ENCODE measurements at regions not wholly inside any gene's neighbourhood (a gene's known extent, or its start where the extent isn't known, plus 50 kb on each side); places are given as distances from the start of the nearest gene placed in this dataset.
"Not testable (repeated sequence)": the region's sequence is repeated elsewhere in the genome, so short reads cannot be mapped to it uniquely, and the experiment has no call there.

DNA sequence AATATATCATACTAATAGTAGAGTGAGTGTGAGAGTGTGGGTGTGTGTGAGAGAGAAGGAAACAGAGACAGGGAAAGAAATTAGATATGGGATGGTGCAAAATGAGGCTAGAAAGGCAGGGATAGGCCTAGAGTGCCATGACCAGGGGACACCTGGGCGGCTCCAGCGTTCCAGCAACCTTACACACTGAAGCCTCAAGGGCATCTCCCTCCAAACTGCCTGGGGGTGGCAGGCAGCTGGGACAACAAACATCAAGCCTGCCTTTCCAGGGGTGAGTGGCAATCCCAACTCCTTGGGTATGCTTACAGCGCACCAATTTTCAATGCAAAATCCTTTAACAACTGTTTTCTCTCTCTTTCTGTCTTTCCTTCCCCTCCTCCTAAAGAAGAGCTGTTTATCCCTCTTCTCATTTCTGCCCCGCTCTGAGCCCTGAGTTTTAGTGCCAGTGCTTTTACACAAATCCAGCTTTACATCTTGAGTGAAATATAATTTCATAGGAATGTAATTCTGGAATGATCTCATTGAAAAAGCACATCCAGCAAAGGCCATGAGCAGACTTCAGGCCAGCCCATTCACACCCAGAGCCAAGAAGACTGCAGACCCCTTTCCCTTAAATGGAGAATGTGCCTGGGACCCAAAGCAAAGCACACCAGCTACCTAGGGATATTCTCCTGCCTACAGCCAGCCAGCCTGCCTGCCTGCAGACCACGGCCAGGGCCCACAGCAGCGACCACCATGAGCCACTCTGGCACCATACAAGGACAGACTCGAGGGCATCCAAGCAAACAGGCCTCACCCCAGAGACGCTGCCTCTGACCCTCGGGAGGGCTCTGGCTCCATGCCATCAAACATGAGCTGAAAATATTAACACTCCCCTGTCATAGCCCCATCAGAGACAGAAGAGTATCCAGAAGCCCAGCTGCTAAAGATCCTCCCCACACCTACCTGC lies 90.3 kb downstream of the RPL27A start:
- Mint-ChIP-seq H3K36me3 (ENCODE audit: low read depth) (no peaks in the 10 kb centered on the region), H3K27ac (ENCODE audit: unreplicated experiment) (peak overlapping the region; percentile 40), H3K4me3 (no peak overlapping the region), H3K4me1 (peaks cover 8% of the 10 kb centered on the region), H3K9me3 (no peaks in the 10 kb centered on the region), H3K27me3 (ENCODE audit: low read depth) (no peaks in the 10 kb centered on the region)
- DNase-seq (ENCODE audit: low read depth, low spot score) = no peak
- TF ChIP-seq, protein P1, sequence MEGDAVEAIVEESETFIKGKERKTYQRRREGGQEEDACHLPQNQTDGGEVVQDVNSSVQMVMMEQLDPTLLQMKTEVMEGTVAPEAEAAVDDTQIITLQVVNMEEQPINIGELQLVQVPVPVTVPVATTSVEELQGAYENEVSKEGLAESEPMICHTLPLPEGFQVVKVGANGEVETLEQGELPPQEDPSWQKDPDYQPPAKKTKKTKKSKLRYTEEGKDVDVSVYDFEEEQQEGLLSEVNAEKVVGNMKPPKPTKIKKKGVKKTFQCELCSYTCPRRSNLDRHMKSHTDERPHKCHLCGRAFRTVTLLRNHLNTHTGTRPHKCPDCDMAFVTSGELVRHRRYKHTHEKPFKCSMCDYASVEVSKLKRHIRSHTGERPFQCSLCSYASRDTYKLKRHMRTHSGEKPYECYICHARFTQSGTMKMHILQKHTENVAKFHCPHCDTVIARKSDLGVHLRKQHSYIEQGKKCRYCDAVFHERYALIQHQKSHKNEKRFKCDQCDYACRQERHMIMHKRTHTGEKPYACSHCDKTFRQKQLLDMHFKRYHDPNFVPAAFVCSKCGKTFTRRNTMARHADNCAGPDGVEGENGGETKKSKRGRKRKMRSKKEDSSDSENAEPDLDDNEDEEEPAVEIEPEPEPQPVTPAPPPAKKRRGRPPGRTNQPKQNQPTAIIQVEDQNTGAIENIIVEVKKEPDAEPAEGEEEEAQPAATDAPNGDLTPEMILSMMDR (conservative IDR thresholded peaks at IDR 0.05) = no peak

DNA sequence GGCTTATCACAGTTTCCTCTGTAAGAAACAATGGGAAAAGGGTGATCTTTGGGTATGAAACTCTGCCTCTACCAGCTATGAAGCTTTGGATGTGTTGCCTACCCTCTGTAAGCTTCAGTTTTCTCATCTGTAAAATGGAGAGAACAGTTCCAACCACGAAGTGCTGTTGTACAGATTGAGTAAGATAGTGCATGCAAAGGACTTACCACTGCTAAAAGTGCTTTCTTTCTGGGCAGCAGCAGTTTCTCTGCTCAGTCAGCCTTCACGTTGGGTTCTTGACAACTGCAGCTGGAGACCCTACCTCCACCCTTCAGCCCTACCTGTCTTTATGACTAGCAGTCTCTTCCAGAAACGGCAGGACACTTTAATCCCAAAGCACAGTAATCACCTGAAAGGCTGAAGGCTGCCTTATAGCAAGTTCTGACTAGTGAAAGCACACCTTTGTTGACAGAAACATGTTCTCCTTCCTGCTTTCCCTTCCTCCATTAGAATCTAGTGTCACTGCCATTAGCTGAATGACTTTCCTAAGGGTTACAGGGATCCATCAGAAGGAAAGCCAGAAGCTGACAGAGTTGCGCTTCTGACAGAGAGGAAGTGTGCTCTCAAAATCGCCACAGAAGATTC lies 91.4 kb downstream of the RPL27A start:
- no peak overlapping the region for H3K4me3 Mint-ChIP-seq
- H3K27me3 Mint-ChIP-seq (ENCODE audit: low read depth) = no peaks in the 10 kb centered on the region
- peaks cover 10% of the 10 kb centered on the region for H3K4me1 Mint-ChIP-seq
- DNase-seq (ENCODE audit: low read depth, low spot score) = no peak
- no peaks in the 10 kb centered on the region for H3K9me3 Mint-ChIP-seq
- H3K27ac Mint-ChIP-seq (ENCODE audit: unreplicated experiment) = peak overlapping the region; percentile 47
- TF ChIP-seq, protein P1 (conservative IDR thresholded peaks at IDR 0.05) = no peak
- H3K36me3 Mint-ChIP-seq (ENCODE audit: low read depth) = no peaks in the 10 kb centered on the region

DNA sequence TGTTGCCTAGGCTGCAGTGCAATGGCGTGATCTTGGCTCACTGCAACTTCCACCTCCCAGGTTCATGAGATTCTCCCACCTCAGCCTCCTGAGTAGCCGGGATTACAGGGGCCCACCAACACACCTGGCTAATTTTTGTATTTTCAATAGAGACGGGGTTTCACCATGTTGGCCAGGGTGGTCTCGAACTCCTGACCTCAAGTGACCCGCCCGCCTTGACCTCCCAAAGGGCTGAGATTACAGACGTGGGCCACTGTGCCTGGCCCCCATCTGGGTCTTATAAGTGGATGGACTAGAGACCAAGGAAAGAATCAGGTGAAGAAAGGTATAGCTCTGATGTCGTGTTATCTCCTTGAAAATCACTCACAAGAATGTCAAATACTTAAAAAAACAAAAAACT lies 92.3 kb downstream of the RPL27A start:
- not testable (repeated sequence) for H3K27ac Mint-ChIP-seq (ENCODE audit: unreplicated experiment); H3K4me3 Mint-ChIP-seq; H3K27me3 Mint-ChIP-seq (ENCODE audit: low read depth); H3K36me3 Mint-ChIP-seq (ENCODE audit: low read depth); DNase-seq (ENCODE audit: low read depth, low spot score); H3K9me3 Mint-ChIP-seq
- H3K4me1 Mint-ChIP-seq = peaks cover 10% of the 10 kb centered on the region

DNA sequence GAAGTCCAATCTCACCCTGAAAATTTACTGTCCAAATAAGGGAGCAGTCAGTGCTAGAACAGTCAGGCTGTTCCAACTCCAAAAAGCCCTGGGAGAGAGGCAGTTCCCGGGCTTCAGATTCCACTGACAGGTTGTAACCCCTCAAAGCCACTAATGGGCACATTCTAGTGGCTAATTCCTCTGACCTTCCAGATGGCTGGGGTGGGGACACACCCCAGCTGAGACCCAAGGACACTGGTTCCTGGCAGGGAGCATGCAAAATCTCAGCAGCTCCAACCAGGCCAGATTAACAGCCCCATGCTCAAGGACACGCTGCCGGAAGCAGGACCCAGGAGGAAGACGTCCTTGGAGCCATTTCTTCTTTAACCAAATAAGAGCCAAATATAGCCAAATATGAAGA lies 92.7 kb downstream of the RPL27A start:
- no peak for DNase-seq (ENCODE audit: low read depth, low spot score)
- H3K4me1 Mint-ChIP-seq = peaks cover 10% of the 10 kb centered on the region
- H3K36me3 Mint-ChIP-seq (ENCODE audit: low read depth) = no peaks in the 10 kb centered on the region
- H3K27me3 Mint-ChIP-seq (ENCODE audit: low read depth) = no peaks in the 10 kb centered on the region
- TF ChIP-seq, protein P1 (conservative IDR thresholded peaks at IDR 0.05) = no peak
- H3K27ac Mint-ChIP-seq (ENCODE audit: unreplicated experiment) = no peak overlapping the region
- no peaks in the 10 kb centered on the region for H3K9me3 Mint-ChIP-seq
- no peak overlapping the region for H3K4me3 Mint-ChIP-seq

DNA sequence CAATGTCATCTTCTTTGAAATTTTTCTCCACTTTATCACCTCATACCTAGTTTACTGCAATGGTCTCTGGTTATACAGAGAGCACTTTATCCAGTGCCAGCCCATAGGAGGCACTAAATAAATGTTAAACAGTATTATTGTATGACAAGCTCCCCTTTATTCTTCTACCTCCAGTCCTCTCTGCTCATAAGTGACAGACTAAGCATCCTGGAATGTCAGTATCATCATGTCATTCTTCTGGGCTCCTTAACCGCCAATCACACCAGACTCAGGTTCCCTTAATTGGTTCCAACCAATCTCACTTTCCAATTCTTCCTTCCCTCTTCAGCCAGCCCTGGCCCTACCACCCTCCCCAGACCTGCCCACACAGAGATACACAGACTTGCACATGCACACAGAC lies 93.1 kb downstream of the RPL27A start:
- peak overlapping the region; percentile 94 for H3K27ac Mint-ChIP-seq (ENCODE audit: unreplicated experiment)

More for the DNA sequence above, 93.1 kb downstream of the RPL27A start:
- H3K9me3 Mint-ChIP-seq = no peaks in the 10 kb centered on the region
- H3K36me3 Mint-ChIP-seq (ENCODE audit: low read depth) = no peaks in the 10 kb centered on the region
- no peak for DNase-seq (ENCODE audit: low read depth, low spot score)
- H3K27me3 Mint-ChIP-seq (ENCODE audit: low read depth) = no peaks in the 10 kb centered on the region
- H3K4me1 Mint-ChIP-seq = peaks cover 10% of the 10 kb centered on the region
- no peak overlapping the region for H3K4me3 Mint-ChIP-seq
- TF ChIP-seq, protein P1 (conservative IDR thresholded peaks at IDR 0.05) = no peak
